Type B pancreatic cell (in vitro differentiated cells): ENCODE measurements at regions not wholly inside any gene's neighbourhood (a gene's known extent, or its start where the extent isn't known, plus 50 kb on each side); places are given as distances from the start of the nearest gene placed in this dataset.
A peak's percentile ranks its signal among the peaks of the same experiment; 100 is the strongest.
"Not testable (repeated sequence)": the region's sequence is repeated elsewhere in the genome, so short reads cannot be mapped to it uniquely, and the experiment has no call there.

Experiments
- DNase-seq: peaks from one replicate; pipeline ENCODE4 v3.0.0; 2021; ENCODE audit warnings: mixed read lengths; ENCODE audit not compliant: unreplicated experiment; ENCODE audit errors: extremely low spot score
- H3K27ac Mint-ChIP-seq: 2 replicates; pipeline ENCODE4 v1.8.0; 2021; ENCODE audit warnings: mild to moderate bottlenecking, mixed read lengths
- H3K27me3 Mint-ChIP-seq: 2 replicates; pipeline ENCODE4 v1.8.0; 2021; ENCODE audit warnings: mixed read lengths
- H3K36me3 Mint-ChIP-seq: 2 replicates; pipeline ENCODE4 v1.8.0; 2021; ENCODE audit warnings: mixed read lengths
- H3K4me1 Mint-ChIP-seq: one replicate; pipeline ENCODE4 v1.8.0; 2021; ENCODE audit warnings: mixed read lengths; ENCODE audit not compliant: unreplicated experiment
- H3K4me3 Mint-ChIP-seq: 2 replicates; pipeline ENCODE4 v1.8.0; 2021; ENCODE audit warnings: mild to moderate bottlenecking, mixed read lengths
- H3K9me3 Mint-ChIP-seq: 2 replicates; pipeline ENCODE4 v1.8.0; 2021; ENCODE audit warnings: mixed read lengths
- CTCF ChIP-seq: fragments of 200-600 bp; sonication (generic); conservative IDR thresholded peaks from 2 replicates; pipeline ENCODE4 v1.5.0; 2021; ENCODE audit warnings: antibody characterized with exemption, mild to moderate bottlenecking

DNA sequence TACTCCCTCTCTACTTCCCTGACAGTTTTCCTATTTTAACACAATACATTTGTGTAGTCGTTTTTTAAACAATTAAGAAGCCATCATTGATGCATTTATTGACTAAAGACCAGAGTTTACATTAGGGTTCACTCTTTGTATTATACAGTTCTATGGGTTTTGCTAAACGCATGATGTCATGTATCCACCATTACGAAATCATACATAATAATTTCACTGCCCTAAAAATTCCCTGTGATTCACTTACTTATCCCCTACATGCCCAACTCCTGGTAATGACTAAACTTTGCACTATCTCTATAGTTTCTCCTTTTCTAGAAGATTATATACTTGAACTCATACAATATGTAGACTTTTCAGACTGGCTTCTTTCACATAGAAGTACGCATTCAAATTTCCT lies 1016.5 kb upstream of the FOXG1 start:
- H3K4me3 Mint-ChIP-seq = no peak overlapping the region
- no peak overlapping the region for H3K27ac Mint-ChIP-seq
- H3K9me3 Mint-ChIP-seq = no peaks in the 10 kb centered on the region
- no peak for DNase-seq
- no peaks in the 10 kb centered on the region for H3K27me3 Mint-ChIP-seq
- no peaks in the 10 kb centered on the region for H3K4me1 Mint-ChIP-seq
- H3K36me3 Mint-ChIP-seq = no peaks in the 10 kb centered on the region
- TF ChIP-seq CTCF = no peak

DNA sequence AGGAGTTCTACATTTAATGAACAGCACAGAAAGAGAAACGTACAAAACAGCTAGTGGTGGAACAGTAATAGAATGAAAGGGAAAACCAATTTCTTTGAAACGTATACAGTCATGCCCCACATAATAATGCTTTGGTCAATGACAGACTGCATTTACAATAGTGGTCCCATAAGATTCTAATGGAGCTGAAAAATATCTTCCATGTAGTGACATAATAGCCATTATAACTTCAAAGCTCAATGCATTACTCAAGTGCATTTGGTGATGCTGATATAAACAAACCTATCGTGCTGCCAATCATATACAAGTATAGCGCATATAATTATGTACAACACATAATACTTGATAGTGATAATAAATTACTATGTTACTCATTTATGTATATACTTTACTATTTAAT lies 1008.9 kb upstream of the FOXG1 start:
- not testable (repeated sequence) for H3K27me3 Mint-ChIP-seq, H3K4me1 Mint-ChIP-seq, H3K4me3 Mint-ChIP-seq, H3K9me3 Mint-ChIP-seq, H3K36me3 Mint-ChIP-seq, H3K27ac Mint-ChIP-seq, DNase-seq

DNA sequence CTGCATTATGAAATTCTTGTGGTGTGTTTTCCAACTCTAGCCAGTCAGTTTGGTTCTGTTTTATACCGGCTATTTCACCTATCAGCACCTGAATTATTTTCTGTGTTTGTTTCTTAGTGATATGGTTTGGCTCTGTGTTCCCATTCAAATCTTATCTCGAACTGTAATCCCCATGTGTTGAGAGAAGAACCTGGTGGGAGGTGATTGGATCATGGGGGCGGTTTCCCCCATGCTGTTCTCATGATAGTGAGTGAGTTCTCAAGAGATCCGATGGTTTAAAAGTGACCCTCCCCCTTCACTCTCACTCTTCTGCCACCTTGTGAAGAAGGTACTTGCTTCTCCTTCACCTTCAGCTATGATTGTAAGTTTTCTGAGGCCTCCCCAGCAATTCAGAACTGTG lies 1006.2 kb upstream of the FOXG1 start:
- not testable (repeated sequence) for H3K27ac Mint-ChIP-seq, H3K4me3 Mint-ChIP-seq, H3K4me1 Mint-ChIP-seq, H3K27me3 Mint-ChIP-seq, DNase-seq, H3K9me3 Mint-ChIP-seq, H3K36me3 Mint-ChIP-seq

GRCh38 chr14:27799066-27800028 lies 967.2 kb upstream of the FOXG1 start:
- H3K4me1 Mint-ChIP-seq, H3K36me3 Mint-ChIP-seq, H3K9me3 Mint-ChIP-seq, DNase-seq, H3K27me3 Mint-ChIP-seq: not testable (repeated sequence)
- peak overlapping the region; percentile 25 for H3K4me3 Mint-ChIP-seq
- peak overlapping the region; percentile 74 for H3K27ac Mint-ChIP-seq

GRCh38 chr14:27817746-27818430 lies 948.7 kb upstream of the FOXG1 start:
- DNase-seq, H3K27ac Mint-ChIP-seq, H3K4me3 Mint-ChIP-seq, H3K27me3 Mint-ChIP-seq, H3K4me1 Mint-ChIP-seq, H3K36me3 Mint-ChIP-seq, H3K9me3 Mint-ChIP-seq: not testable (repeated sequence)

DNA sequence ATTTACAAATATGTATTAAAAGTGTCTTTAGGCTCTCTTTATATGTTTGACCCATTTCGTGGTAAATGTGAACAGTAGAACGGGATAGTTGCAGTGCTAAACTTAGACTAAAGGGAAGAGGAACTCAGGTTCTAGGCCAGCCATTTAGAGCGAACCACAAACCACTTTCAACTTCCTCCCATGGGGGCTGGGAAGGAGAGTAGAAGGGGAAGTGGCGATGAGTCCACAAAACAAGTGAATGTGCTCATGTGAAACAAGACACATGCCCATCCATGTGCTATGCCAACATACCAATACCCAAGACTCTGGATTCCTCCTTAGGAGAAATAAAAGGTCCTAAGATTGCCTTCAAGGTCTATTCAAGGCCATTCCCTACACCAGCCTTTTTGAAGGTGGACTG lies 940.4 kb upstream of the FOXG1 start:
- not testable (repeated sequence) for H3K4me1 Mint-ChIP-seq, DNase-seq, H3K27ac Mint-ChIP-seq, H3K27me3 Mint-ChIP-seq, H3K4me3 Mint-ChIP-seq, H3K36me3 Mint-ChIP-seq, H3K9me3 Mint-ChIP-seq

DNA sequence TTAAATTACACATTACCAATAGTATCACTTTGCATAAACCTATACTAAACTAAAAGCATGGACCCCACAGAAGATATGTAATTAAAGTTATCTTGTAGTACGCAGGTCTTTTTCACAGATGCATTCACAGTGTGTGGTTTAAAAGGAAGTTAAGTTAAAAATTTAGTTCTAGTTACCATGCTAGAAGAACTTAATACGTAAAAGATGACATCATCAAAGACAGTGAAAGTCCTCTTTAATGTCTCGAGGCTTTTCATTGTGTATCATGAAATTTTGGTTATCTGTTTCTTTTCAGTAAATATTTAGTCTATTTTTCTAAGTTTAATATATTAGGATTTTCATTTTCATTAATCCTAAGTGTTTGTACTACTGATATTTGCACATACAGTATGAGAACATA lies 934.6 kb upstream of the FOXG1 start:
- not testable (repeated sequence) for H3K27me3 Mint-ChIP-seq, H3K36me3 Mint-ChIP-seq, H3K27ac Mint-ChIP-seq, H3K9me3 Mint-ChIP-seq, H3K4me1 Mint-ChIP-seq, DNase-seq, H3K4me3 Mint-ChIP-seq

- not testable (repeated sequence) for H3K4me1 Mint-ChIP-seq, H3K27ac Mint-ChIP-seq, H3K4me3 Mint-ChIP-seq
Observed at GRCh38 chr14:27833001-27833400, 933.6 kb upstream of the FOXG1 start.

DNA sequence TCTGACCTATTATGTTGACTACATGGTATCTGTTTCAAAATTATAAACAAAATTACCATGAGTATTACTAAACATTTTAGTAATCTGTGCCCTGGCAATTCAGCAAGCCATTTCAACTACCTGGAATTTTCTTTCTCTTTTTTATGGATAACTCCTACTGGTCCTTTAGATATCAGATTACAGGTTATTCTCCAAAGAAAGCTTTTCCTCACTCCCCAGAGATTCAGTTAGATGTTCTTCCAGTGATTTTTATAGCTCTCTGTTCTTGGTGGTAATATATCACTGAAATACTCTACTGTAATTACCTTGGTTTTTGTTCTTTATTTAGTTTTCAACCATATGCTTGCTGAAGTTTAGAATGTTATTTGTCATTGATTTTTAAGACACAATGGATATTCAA lies 930.2 kb upstream of the FOXG1 start:
- Mint-ChIP-seq H3K4me3 (no peak overlapping the region), H3K36me3 (no peaks in the 10 kb centered on the region), H3K27me3 (no peaks in the 10 kb centered on the region), H3K9me3 (peaks cover 5% of the 10 kb centered on the region), H3K4me1 (peaks cover 5% of the 10 kb centered on the region), H3K27ac (no peak overlapping the region)
- DNase-seq = no peak
- no peak for TF ChIP-seq CTCF

More at GRCh38 chr14:27833001-27833400, 933.6 kb upstream of the FOXG1 start:
- H3K27me3 Mint-ChIP-seq, H3K36me3 Mint-ChIP-seq, DNase-seq, H3K9me3 Mint-ChIP-seq: not testable (repeated sequence)
